H1 (cell line): ENCODE measurements at regions not wholly inside any gene's neighbourhood (a gene's known extent, or its start where the extent isn't known, plus 50 kb on each side); places are given as distances from the start of the nearest gene placed in this dataset.

Experiments used
- CHD1 ChIP-seq: IDR thresholded peaks from 2 replicates; pipeline ENCODE4 v1.6.1; 2012; ENCODE audit warnings: low read depth, low read length, improper control_type of control experiment
- GABPA ChIP-seq: IDR thresholded peaks from 2 replicates; pipeline ENCODE4 v1.6.1; 2011; ENCODE audit warnings: mild to moderate bottlenecking, low read length, moderate library complexity, borderline replicate concordance; ENCODE audit not compliant: insufficient read depth
- RAD21 ChIP-seq, 2 experiments: IDR thresholded peaks in 1 of 2; conservative IDR thresholded peaks in 1 of 2; 2 replicates each; pipeline ENCODE4 v1.6.1; 2011; ENCODE audit warnings: low read depth in 2 of 2, low read length in 2 of 2, improper control_type of control experiment in 1 of 2, inconsistent platforms in 1 of 2, mild to moderate bottlenecking in 1 of 2, moderate library complexity in 1 of 2
- SIX5 ChIP-seq: IDR thresholded peaks from 2 replicates; pipeline ENCODE4 v1.6.1; 2011; ENCODE audit warnings: mild to moderate bottlenecking, low read depth, low read length
- TF ChIP-seq, protein P1 (sequence below): fragments of 300-600 bp; sonication (generic); IDR thresholded peaks from 2 replicates; pipeline ENCODE4 v1.7.1; 2012; ENCODE audit warnings: low read length, moderate library complexity, mild to moderate bottlenecking, inconsistent platforms; ENCODE audit not compliant: insufficient replicate concordance

GRCh38 chr5:26009742-26010141, 1028.6 kb downstream of the CDH9 start (continued):
- TF ChIP-seq, protein P1, sequence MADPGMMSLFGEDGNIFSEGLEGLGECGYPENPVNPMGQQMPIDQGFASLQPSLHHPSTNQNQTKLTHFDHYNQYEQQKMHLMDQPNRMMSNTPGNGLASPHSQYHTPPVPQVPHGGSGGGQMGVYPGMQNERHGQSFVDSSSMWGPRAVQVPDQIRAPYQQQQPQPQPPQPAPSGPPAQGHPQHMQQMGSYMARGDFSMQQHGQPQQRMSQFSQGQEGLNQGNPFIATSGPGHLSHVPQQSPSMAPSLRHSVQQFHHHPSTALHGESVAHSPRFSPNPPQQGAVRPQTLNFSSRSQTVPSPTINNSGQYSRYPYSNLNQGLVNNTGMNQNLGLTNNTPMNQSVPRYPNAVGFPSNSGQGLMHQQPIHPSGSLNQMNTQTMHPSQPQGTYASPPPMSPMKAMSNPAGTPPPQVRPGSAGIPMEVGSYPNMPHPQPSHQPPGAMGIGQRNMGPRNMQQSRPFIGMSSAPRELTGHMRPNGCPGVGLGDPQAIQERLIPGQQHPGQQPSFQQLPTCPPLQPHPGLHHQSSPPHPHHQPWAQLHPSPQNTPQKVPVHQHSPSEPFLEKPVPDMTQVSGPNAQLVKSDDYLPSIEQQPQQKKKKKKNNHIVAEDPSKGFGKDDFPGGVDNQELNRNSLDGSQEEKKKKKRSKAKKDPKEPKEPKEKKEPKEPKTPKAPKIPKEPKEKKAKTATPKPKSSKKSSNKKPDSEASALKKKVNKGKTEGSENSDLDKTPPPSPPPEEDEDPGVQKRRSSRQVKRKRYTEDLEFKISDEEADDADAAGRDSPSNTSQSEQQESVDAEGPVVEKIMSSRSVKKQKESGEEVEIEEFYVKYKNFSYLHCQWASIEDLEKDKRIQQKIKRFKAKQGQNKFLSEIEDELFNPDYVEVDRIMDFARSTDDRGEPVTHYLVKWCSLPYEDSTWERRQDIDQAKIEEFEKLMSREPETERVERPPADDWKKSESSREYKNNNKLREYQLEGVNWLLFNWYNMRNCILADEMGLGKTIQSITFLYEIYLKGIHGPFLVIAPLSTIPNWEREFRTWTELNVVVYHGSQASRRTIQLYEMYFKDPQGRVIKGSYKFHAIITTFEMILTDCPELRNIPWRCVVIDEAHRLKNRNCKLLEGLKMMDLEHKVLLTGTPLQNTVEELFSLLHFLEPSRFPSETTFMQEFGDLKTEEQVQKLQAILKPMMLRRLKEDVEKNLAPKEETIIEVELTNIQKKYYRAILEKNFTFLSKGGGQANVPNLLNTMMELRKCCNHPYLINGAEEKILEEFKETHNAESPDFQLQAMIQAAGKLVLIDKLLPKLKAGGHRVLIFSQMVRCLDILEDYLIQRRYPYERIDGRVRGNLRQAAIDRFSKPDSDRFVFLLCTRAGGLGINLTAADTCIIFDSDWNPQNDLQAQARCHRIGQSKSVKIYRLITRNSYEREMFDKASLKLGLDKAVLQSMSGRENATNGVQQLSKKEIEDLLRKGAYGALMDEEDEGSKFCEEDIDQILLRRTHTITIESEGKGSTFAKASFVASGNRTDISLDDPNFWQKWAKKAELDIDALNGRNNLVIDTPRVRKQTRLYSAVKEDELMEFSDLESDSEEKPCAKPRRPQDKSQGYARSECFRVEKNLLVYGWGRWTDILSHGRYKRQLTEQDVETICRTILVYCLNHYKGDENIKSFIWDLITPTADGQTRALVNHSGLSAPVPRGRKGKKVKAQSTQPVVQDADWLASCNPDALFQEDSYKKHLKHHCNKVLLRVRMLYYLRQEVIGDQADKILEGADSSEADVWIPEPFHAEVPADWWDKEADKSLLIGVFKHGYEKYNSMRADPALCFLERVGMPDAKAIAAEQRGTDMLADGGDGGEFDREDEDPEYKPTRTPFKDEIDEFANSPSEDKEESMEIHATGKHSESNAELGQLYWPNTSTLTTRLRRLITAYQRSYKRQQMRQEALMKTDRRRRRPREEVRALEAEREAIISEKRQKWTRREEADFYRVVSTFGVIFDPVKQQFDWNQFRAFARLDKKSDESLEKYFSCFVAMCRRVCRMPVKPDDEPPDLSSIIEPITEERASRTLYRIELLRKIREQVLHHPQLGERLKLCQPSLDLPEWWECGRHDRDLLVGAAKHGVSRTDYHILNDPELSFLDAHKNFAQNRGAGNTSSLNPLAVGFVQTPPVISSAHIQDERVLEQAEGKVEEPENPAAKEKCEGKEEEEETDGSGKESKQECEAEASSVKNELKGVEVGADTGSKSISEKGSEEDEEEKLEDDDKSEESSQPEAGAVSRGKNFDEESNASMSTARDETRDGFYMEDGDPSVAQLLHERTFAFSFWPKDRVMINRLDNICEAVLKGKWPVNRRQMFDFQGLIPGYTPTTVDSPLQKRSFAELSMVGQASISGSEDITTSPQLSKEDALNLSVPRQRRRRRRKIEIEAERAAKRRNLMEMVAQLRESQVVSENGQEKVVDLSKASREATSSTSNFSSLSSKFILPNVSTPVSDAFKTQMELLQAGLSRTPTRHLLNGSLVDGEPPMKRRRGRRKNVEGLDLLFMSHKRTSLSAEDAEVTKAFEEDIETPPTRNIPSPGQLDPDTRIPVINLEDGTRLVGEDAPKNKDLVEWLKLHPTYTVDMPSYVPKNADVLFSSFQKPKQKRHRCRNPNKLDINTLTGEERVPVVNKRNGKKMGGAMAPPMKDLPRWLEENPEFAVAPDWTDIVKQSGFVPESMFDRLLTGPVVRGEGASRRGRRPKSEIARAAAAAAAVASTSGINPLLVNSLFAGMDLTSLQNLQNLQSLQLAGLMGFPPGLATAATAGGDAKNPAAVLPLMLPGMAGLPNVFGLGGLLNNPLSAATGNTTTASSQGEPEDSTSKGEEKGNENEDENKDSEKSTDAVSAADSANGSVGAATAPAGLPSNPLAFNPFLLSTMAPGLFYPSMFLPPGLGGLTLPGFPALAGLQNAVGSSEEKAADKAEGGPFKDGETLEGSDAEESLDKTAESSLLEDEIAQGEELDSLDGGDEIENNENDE, result no peak
- TF ChIP-seq CHD1, result no peak
- no peak for TF ChIP-seq SIX5
- TF ChIP-seq GABPA, result no peak
- TF ChIP-seq RAD21 (IDR thresholded peaks at IDR 0.05 in 1 of 2, conservative IDR thresholded peaks at IDR 0.05 in 1 of 2; ENCODE audit: low read depth in 2 of 2, low read length in 2 of 2), result peak; percentile 78 to 84
